Endodermal cell (in vitro differentiated cells): ENCODE measurements at regions not wholly inside any gene's neighbourhood (a gene's known extent, or its start where the extent isn't known, plus 50 kb on each side); places are given as distances from the start of the nearest gene placed in this dataset.

Experiments
- DNase-seq: peaks from one replicate; pipeline ENCODE4 v3.0.0-alpha.2; 2017
- H3K27ac ChIP-seq: 2 replicates; pipeline ENCODE4 v1.5.1; 2013; ENCODE audit warnings: mild to moderate bottlenecking, low read depth, low read length, moderate library complexity
- H3K27me3 ChIP-seq: 2 replicates; pipeline ENCODE4 v1.6.1; 2013; ENCODE audit warnings: mild to moderate bottlenecking, low read length, moderate library complexity; ENCODE audit not compliant: insufficient read depth, control insufficient read depth, poor library complexity, severe bottlenecking
- H3K36me3 ChIP-seq: 2 replicates; pipeline ENCODE4 v1.7.0; 2013; ENCODE audit warnings: mild to moderate bottlenecking, low read length, moderate library complexity; ENCODE audit not compliant: control insufficient read depth, insufficient read depth
- H3K4me1 ChIP-seq: one replicate; pipeline ENCODE4 v1.7.0; 2013; ENCODE audit warnings: low read length; ENCODE audit not compliant: control insufficient read depth, insufficient read depth
- H3K4me3 ChIP-seq: 2 replicates; pipeline ENCODE4 v1.5.1; 2013; ENCODE audit warnings: mild to moderate bottlenecking, low read length, moderate library complexity
- H3K9ac ChIP-seq: 2 replicates; pipeline ENCODE4 v1.6.1; 2013; ENCODE audit warnings: mild to moderate bottlenecking, low read length, moderate library complexity; ENCODE audit not compliant: poor library complexity, severe bottlenecking; ENCODE audit errors: extremely low read depth
- H3K9me3 ChIP-seq: 2 replicates; pipeline ENCODE4 v1.6.1; 2013; ENCODE audit warnings: mild to moderate bottlenecking, low read length, moderate library complexity; ENCODE audit not compliant: control insufficient read depth
- H3K27ac Mint-ChIP-seq: 2 replicates; pipeline ENCODE4 v1.8.0; 2020; ENCODE audit warnings: mixed read lengths
- H3K27me3 Mint-ChIP-seq: 2 replicates; pipeline ENCODE4 v1.8.0; 2021; ENCODE audit warnings: mild to moderate bottlenecking, mixed read lengths; ENCODE audit not compliant: insufficient read depth
- H3K36me3 Mint-ChIP-seq: 2 replicates; pipeline ENCODE4 v1.8.0; 2020; ENCODE audit warnings: low read depth, mixed read lengths
- H3K4me1 Mint-ChIP-seq: 2 replicates; pipeline ENCODE4 v1.8.0; 2020; ENCODE audit warnings: mixed read lengths
- H3K4me3 Mint-ChIP-seq: 2 replicates; pipeline ENCODE4 v1.8.0; 2020; ENCODE audit warnings: mild to moderate bottlenecking, moderate library complexity, mixed read lengths
- H3K9me3 Mint-ChIP-seq: 2 replicates; pipeline ENCODE4 v1.8.0; 2020; ENCODE audit warnings: mild to moderate bottlenecking, mixed read lengths
- CTCF ChIP-seq: fragments of 200-600 bp; sonication (generic); conservative IDR thresholded peaks from 2 replicates; pipeline ENCODE4 v1.5.0; 2021; ENCODE audit warnings: antibody characterized with exemption, mild to moderate bottlenecking
- WGBS, 2 experiments: methylation state at CpG; one replicate each; pipeline versions ENCODE4 v1.1.5 to v1.1.7; 2013; ENCODE audit warnings: missing lambda C conversion rate in 2 of 2, mixed read lengths in 1 of 2; ENCODE audit not compliant: insufficient coverage in 1 of 2, insufficient read length in 1 of 2; 5-methylcytosine and 5-hydroxymethylcytosine counted together

- H3K9ac ChIP-seq, result no peak overlapping the region
- no peak for DNase-seq
- no peak for TF ChIP-seq CTCF
- H3K4me3 ChIP-seq, result no peak overlapping the region
- no peaks in the 10 kb centered on the region for H3K4me1 ChIP-seq
- Mint-ChIP-seq H3K4me1 (no peaks in the 10 kb centered on the region), H3K9me3 (no peaks in the 10 kb centered on the region), H3K27ac (no peak overlapping the region), H3K27me3 (peaks cover 2% of the 10 kb centered on the region), H3K36me3 (no peaks in the 10 kb centered on the region), H3K4me3 (no peak overlapping the region)
- peaks cover 6% of the 10 kb centered on the region for H3K27me3 ChIP-seq
- no peak overlapping the region for H3K27ac ChIP-seq
- H3K9me3 ChIP-seq, result no peaks in the 10 kb centered on the region
- WGBS, 2 experiments, result 92 to 93% methylated on average over 3 to 4 of the region's 4 CpGs
- no peaks in the 10 kb centered on the region for H3K36me3 ChIP-seq
Measured at GRCh38 chr5:36795366-36795765, 81.2 kb upstream of the NIPBL start.

GRCh38 chr5:36796155-36796554 is 80.4 kb upstream of the NIPBL start:
- H3K27ac Mint-ChIP-seq, result no peak overlapping the region
- H3K36me3 Mint-ChIP-seq, result no peaks in the 10 kb centered on the region
- Histone ChIP-seq H3K4me1 (no peaks in the 10 kb centered on the region), H3K27me3 (peaks cover 6% of the 10 kb centered on the region), H3K4me3 (no peak overlapping the region), H3K9me3 (no peaks in the 10 kb centered on the region), H3K27ac (no peak overlapping the region), H3K9ac (no peak overlapping the region), H3K36me3 (no peaks in the 10 kb centered on the region)
- 75 to 89% methylated on average over 3 of the region's 3 CpGs for WGBS, 2 experiments
- no peak for TF ChIP-seq CTCF
- no peak for DNase-seq
- no peaks in the 10 kb centered on the region for H3K9me3 Mint-ChIP-seq
- H3K4me3 Mint-ChIP-seq, result no peak overlapping the region
- H3K27me3 Mint-ChIP-seq, result peaks cover 4% of the 10 kb centered on the region
- H3K4me1 Mint-ChIP-seq, result no peaks in the 10 kb centered on the region

- Mint-ChIP-seq H3K27me3 (peaks cover 9% of the 10 kb centered on the region), H3K4me1 (no peaks in the 10 kb centered on the region), H3K4me3 (no peak overlapping the region), H3K27ac (no peak overlapping the region), H3K36me3 (no peaks in the 10 kb centered on the region), H3K9me3 (no peaks in the 10 kb centered on the region)
- Histone ChIP-seq H3K9ac (no peak overlapping the region), H3K4me3 (no peak overlapping the region), H3K27me3 (peaks cover 20% of the 10 kb centered on the region), H3K4me1 (no peaks in the 10 kb centered on the region), H3K27ac (no peak overlapping the region), H3K36me3 (no peaks in the 10 kb centered on the region), H3K9me3 (no peaks in the 10 kb centered on the region)
- no peak for TF ChIP-seq CTCF
- no peak for DNase-seq
Measured at GRCh38 chr5:36801523-36801922, 75.0 kb upstream of the NIPBL start.
